Cardiac muscle cell (in vitro differentiated cells and primary cell): ENCODE measurements at regions not wholly inside any gene's neighbourhood (a gene's known extent, or its start where the extent isn't known, plus 50 kb on each side); places are given as distances from the start of the nearest gene placed in this dataset.

Experiments
- DNase-seq, 2 donors: peaks; one replicate each; pipeline versions ENCODE4 v3.0.0 to v3.0.0-alpha.2; 2010 to 2017; ENCODE audit warnings: low read depth in 1 of 2, low spot score in 1 of 2
- H3K27ac ChIP-seq: fragments of 200-600 bp; sonication (generic); 2 replicates; pipeline ENCODE4 v1.5.1; 2016
- H3K27me3 ChIP-seq: fragments of 200-600 bp; sonication (generic); 2 replicates; pipeline ENCODE4 v1.6.0; 2016; ENCODE audit warnings: control low read depth
- H3K36me3 ChIP-seq: fragments of 200-600 bp; sonication (generic); 2 replicates; pipeline ENCODE4 v1.5.1; 2016; ENCODE audit warnings: control low read depth
- H3K4me1 ChIP-seq: fragments of 200-600 bp; sonication (generic); 2 replicates; pipeline ENCODE4 v1.8.1; 2017; ENCODE audit warnings: low read depth, mild to moderate bottlenecking, mixed run types
- H3K4me3 ChIP-seq: fragments of 200-600 bp; sonication (generic); 2 replicates; pipeline ENCODE4 v1.5.1; 2016; ENCODE audit warnings: mild to moderate bottlenecking
- H3K9me3 ChIP-seq: fragments of 200-600 bp; sonication (generic); 2 replicates; pipeline ENCODE4 v1.5.1; 2017; ENCODE audit warnings: low read depth, mild to moderate bottlenecking, control low read depth
- TF ChIP-seq, protein P1 (sequence below): IDR thresholded peaks from 2 replicates; pipeline ENCODE4 v1.5.1; 2012; ENCODE audit warnings: low read depth, mild to moderate bottlenecking, low read length

DNA sequence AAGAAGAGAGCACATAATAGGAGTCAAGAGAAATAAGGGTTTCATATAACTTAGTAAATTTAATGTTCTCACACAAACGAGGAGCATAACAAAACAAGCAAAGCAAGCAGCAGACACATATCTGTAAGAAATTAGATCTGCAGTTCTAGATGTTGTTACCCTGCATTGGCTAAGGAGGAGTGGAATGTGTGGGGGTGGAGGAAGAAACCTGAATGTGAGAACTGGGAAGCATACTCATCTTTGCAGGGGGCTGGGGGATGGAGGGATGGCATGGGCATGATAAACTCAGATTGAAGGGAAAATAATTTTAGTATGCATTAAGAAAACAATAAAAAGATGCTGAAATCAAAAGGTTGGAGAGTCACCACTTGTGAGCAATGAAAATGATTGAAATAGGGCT is 255.0 kb downstream of the LIG4 start:
- TF ChIP-seq, protein P1, sequence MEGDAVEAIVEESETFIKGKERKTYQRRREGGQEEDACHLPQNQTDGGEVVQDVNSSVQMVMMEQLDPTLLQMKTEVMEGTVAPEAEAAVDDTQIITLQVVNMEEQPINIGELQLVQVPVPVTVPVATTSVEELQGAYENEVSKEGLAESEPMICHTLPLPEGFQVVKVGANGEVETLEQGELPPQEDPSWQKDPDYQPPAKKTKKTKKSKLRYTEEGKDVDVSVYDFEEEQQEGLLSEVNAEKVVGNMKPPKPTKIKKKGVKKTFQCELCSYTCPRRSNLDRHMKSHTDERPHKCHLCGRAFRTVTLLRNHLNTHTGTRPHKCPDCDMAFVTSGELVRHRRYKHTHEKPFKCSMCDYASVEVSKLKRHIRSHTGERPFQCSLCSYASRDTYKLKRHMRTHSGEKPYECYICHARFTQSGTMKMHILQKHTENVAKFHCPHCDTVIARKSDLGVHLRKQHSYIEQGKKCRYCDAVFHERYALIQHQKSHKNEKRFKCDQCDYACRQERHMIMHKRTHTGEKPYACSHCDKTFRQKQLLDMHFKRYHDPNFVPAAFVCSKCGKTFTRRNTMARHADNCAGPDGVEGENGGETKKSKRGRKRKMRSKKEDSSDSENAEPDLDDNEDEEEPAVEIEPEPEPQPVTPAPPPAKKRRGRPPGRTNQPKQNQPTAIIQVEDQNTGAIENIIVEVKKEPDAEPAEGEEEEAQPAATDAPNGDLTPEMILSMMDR, result no peak
- no peaks in the 10 kb centered on the region for H3K9me3 ChIP-seq
- no peaks in the 10 kb centered on the region for H3K27me3 ChIP-seq
- H3K4me3 ChIP-seq, result no peak overlapping the region
- H3K4me1 ChIP-seq, result no peaks in the 10 kb centered on the region
- no peak for DNase-seq
- H3K36me3 ChIP-seq, result no peaks in the 10 kb centered on the region
- H3K27ac ChIP-seq, result no peak overlapping the region

DNA sequence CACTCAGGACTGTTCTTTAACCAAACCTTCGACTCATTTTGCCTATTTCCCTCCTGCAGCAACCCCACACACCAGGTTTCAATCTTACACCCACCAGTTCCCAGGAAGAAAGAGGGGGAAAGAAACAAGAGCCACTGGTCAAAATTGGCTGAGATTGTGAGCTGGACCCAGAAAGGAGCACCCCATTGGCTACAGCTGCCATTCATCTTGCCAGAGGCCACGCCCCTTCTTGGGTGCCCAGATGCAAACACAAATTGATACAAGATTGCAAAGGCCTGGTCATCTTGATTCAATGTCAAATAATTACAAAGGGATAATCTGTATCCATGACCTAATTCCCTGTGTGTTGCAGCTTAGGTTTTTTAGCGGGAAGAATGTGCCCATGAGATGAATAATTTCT is 258.4 kb downstream of the LIG4 start:
- H3K36me3 ChIP-seq, result no peaks in the 10 kb centered on the region
- DNase-seq, result no peak
- no peaks in the 10 kb centered on the region for H3K4me1 ChIP-seq
- H3K9me3 ChIP-seq, result no peaks in the 10 kb centered on the region
- H3K27ac ChIP-seq, result no peak overlapping the region
- no peak overlapping the region for H3K4me3 ChIP-seq
- TF ChIP-seq, protein P1, result no peak
- H3K27me3 ChIP-seq, result no peaks in the 10 kb centered on the region

DNA sequence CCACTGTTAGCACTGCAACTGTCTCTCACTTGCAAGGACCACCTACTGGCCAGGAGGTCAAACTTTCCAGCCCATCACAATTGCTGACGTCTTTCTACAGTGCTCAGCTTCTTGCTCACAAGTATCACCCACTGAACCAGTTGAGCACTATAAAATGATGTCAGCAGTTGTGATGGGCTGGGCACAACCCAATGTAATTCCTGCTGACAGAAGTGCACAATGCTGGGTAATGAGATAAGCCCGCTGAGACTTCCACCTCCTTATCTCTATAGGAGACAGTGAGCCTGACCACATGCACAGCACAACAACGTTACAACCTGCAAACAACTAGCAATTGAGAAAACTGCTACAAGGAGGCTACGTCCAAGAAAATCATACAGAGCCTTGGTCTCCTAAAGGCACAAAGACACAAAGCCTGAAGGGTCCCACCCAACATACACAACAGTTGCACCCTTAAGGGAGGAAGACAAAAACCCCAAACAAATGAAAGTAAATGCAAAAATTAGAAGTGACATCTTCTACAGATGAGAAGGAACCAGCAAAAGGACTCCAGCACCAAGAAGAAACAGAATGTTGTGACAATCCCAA is 273.2 kb downstream of the LIG4 start:
- Histone ChIP-seq H3K9me3 (no peaks in the 10 kb centered on the region), H3K4me3 (no peak overlapping the region), H3K27ac (no peak overlapping the region), H3K4me1 (no peaks in the 10 kb centered on the region), H3K36me3 (no peaks in the 10 kb centered on the region), H3K27me3 (no peaks in the 10 kb centered on the region)
- no peak for DNase-seq
- TF ChIP-seq, protein P1, result no peak

DNA sequence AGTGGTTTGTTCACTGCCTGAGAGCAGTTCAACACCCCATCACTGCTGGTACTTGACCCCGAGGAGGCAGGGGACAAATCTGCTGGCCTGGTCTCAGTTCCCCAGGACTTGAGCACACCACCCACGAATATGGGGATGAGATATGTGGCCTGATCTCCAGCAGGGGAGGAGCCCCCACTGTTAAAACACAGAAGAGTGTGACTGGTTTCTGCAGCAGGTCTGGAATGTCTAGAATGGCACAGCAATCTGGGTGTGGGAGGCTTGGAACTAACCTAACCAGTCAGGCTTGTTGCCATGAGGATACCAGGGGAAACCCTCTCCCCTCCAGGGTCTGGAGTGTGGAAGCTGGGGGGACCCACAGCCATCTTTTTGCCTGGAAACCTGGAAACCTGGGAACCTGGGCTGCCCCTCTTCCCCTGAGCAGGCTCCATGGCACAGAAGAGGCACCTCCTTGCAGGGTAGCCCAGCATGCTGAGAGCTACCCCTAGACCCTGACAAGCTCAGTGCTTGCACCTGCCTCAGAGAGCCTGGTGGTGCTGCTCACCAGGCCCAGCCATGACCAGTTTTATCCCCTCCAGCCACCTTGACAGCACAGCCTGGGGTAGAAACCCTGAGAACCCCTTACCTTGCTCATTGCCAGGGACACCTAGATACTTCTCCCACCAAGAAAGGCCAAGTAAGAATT is 273.8 kb downstream of the LIG4 start:
- no peak overlapping the region for H3K27ac ChIP-seq
- no peaks in the 10 kb centered on the region for H3K27me3 ChIP-seq
- no peaks in the 10 kb centered on the region for H3K9me3 ChIP-seq
- DNase-seq, result no peak
- TF ChIP-seq, protein P1, result no peak
- no peaks in the 10 kb centered on the region for H3K36me3 ChIP-seq
- H3K4me1 ChIP-seq, result no peaks in the 10 kb centered on the region
- H3K4me3 ChIP-seq, result no peak overlapping the region

DNA sequence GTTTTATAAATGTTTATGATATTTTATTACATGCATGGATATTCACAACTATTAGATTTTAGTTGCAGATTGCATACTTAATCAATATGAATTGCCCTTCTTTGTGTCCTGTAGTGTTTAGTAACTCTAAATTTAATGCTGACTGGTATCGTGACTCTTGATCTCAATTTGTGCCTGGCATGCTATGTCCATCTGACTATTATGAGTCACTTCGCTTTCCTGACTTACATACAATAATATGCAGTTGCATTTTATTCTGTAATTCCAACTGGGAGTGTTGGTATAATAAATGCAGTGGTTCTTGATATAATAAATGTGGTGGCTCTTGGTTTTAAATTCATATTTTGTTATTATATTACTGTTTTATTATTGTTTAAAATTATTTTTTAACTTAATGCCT is 277.5 kb downstream of the LIG4 start:
- TF ChIP-seq, protein P1, result no peak
- no peaks in the 10 kb centered on the region for H3K36me3 ChIP-seq
- no peaks in the 10 kb centered on the region for H3K27me3 ChIP-seq
- no peak for DNase-seq
- H3K27ac ChIP-seq, result no peak overlapping the region
- no peaks in the 10 kb centered on the region for H3K4me1 ChIP-seq
- H3K4me3 ChIP-seq, result no peak overlapping the region
- no peaks in the 10 kb centered on the region for H3K9me3 ChIP-seq
